ENCODE measurements at regions not wholly inside any gene's neighbourhood (a gene's known extent, or its start where the extent isn't known, plus 50 kb on each side); places are given as distances from the start of the nearest gene placed in this dataset.

DNA sequence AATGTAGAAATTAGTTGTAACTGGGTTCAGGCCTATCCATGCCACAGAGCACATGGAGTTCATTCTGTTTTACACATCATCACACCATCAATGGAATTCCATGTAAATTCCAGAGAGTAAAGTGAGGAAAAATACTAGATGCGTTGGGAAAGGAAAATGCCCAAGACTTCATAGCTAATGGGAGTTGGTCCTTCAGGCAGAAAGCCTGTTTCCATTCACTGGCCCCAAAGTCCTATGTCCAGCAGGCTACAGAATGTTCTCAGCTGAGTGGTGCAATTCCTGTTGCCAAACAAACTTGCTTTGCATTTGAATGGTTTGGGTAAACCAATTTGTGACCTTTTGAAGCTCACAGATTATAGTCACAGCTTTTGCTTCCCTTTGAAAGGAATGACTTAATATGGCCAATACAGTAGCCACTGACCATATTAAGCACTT, 164.6 kb upstream of the PFN2 start (continued):
- no peak for TF ChIP-seq ZBTB9 (CRISPR knock-in tag; IDR thresholded peaks at IDR 0.05)
- no peak for TF ChIP-seq KAT7 (CRISPR knock-in tag; IDR thresholded peaks at IDR 0.05; ENCODE audit: borderline replicate concordance)
- TF ChIP-seq KLF1 (tag; IDR thresholded peaks at IDR 0.05), result no peak
- no peak for TF ChIP-seq GATA2 (CRISPR knock-in tag; IDR thresholded peaks at IDR 0.05)

- no peaks in the 10 kb centered on the region for H3K4me1 ChIP-seq (replicated peaks in 1 of 2; ENCODE audit: control insufficient read depth in 2 of 2, insufficient read depth in 2 of 2, low read length in 2 of 2)
Observed at GRCh38 chr3:150133293-150133692, 162.6 kb upstream of the PFN2 start.

More at GRCh38 chr3:150133293-150133692, 162.6 kb upstream of the PFN2 start:
- Histone ChIP-seq H2AFZ (ENCODE audit: low read depth, low read length) (no peak overlapping the region), H3K9me3 (replicated peaks; ENCODE audit: control insufficient read depth, insufficient read depth, low read depth, low read length) (no peaks in the 10 kb centered on the region), H3K79me2 (ENCODE audit: control insufficient read depth, insufficient read depth, low read length) (no peaks in the 10 kb centered on the region), H3K4me3 (no peak overlapping the region), H3K4me2 (ENCODE audit: insufficient read depth, low read length) (no peak overlapping the region), H3K9ac (ENCODE audit: insufficient read depth in 1 of 2, low read depth in 2 of 2, low read length in 2 of 2) (no peak overlapping the region), H3K36me3 (ENCODE audit: control insufficient read depth, insufficient read depth, low read length) (no peaks in the 10 kb centered on the region), H4K20me1 (replicated peaks; ENCODE audit: control insufficient read depth, insufficient read depth, low read length) (no peaks in the 10 kb centered on the region), H3K27ac (ENCODE audit: extremely low read depth, low read depth, low read length) (no peak overlapping the region), H3K27me3 (ENCODE audit: control insufficient read depth in 2 of 2, insufficient read depth in 2 of 2, low read length in 2 of 2) (peaks cover 3 to 4% of the 10 kb centered on the region in 2 experiments; a peak in 1 of 5 replicates), H3K9me1 (ENCODE audit: control insufficient read depth, insufficient read depth, low read length) (no peaks in the 10 kb centered on the region)
- intact Hi-C loops (cut with micrococcal nuclease) (no loop called here), in situ Hi-C loops (cut with MboI) (no loop called here)
- BruUV-seq (replicated peaks), result no TSS peak
- POLR2A ChIA-PET, result interaction anchor here (0.6 kb wide), 1 partner anchor 37 kb away, joined by 3 read pairs; no protein-coding TSS in a partner anchor
- FAIRE-seq (no peak), DNase-seq (ENCODE audit: extremely low read depth in 1 of 4, low spot score in 3 of 4) (no peak), ATAC-seq (no peak)
- 0% methylated on average over 2 of the region's 2 CpGs for WGBS (ENCODE audit: insufficient coverage, low coverage, missing lambda C conversion rate)
- CTCF ChIA-PET (ENCODE audit: low intra/inter-chr PET ratio), result no interaction called here
- no peak for TF ChIP-seq BCL6 (CRISPR knock-in tag; IDR thresholded peaks at IDR 0.05)
- TF ChIP-seq U2AF1 (optimal IDR thresholded peaks at IDR 0.05; ENCODE audit: low read depth, low read length), result no peak
- TF ChIP-seq ZNF699 (CRISPR knock-in tag; IDR thresholded peaks at IDR 0.05; ENCODE audit: insufficient replicate concordance), result no peak
- no peak for TF ChIP-seq SMC3 (conservative IDR thresholded peaks at IDR 0.05; ENCODE audit: insufficient read depth, low read depth, low read length)
- no peak for TF ChIP-seq KLF1 (tag; IDR thresholded peaks at IDR 0.05)
